Skeletal muscle cell (primary cell): ENCODE measurements at regions not wholly inside any gene's neighbourhood (a gene's known extent, or its start where the extent isn't known, plus 50 kb on each side); places are given as distances from the start of the nearest gene placed in this dataset.
"Not testable (repeated sequence)": the region's sequence is repeated elsewhere in the genome, so short reads cannot be mapped to it uniquely, and the experiment has no call there.

Experiments used
- DNase-seq: peaks from one replicate; pipeline ENCODE4 v3.0.0-alpha.2; 2010; ENCODE audit warnings: low read depth
- H3K4me3 ChIP-seq: 2 replicates; pipeline ENCODE4 v1.5.1; 2011; ENCODE audit warnings: low read depth, mild to moderate bottlenecking, control low read depth, low read length, moderate library complexity

- no peak for DNase-seq
- H3K4me3 ChIP-seq: no peak overlapping the region
These were observed 344.0 kb downstream of the HLX start for GRCh38 chr1:221223281-221223680.

- no peak for DNase-seq
- no peak overlapping the region for H3K4me3 ChIP-seq
These were observed 348.2 kb downstream of the HLX start for GRCh38 chr1:221227460-221227859.

DNA sequence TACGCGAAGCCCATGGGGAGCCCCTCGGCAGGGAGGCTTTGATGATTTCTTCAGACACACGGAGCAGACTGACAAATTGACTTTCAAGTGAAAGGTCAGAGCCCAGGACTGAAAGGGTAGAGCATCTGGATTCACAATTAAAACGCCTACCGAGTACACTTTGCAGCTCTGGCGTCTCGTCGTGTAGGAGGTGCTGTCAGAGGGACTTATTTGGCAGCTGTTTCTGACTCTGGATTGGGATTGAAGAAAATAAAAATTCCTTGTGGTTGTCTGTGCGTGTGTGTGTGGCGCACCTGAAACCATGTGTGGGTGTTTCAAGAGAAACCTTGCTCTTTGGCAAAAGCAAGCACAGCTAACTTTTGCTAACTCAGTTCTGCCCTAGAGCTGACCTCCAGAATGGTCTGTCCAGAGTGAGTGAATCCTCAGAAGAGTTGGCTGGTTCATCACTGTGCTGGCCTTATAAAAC lies 348.7 kb downstream of the HLX start:
- H3K4me3 ChIP-seq: no peak overlapping the region
- DNase-seq: no peak

DNA sequence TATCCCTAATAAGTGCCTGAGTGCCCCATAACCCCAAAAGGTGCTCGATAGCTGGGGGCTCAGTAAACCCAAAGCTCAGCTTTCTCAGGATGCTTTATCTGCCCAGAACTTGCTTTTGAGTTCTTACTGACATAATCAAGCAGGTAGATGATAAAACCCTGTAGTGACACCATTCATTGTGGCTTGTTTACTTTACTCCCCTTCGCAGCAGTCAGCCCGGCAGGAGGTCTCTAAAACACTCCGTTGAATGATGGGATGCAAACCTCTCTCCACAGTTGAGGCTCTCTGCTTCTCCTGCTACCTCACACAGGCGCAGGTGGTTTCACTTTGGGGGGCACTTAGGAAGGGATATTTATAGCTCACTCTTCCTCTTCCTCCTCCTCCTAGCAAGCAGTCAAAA lies 349.4 kb downstream of the HLX start:
- H3K4me3 ChIP-seq: no peak overlapping the region
- DNase-seq: no peak

DNA sequence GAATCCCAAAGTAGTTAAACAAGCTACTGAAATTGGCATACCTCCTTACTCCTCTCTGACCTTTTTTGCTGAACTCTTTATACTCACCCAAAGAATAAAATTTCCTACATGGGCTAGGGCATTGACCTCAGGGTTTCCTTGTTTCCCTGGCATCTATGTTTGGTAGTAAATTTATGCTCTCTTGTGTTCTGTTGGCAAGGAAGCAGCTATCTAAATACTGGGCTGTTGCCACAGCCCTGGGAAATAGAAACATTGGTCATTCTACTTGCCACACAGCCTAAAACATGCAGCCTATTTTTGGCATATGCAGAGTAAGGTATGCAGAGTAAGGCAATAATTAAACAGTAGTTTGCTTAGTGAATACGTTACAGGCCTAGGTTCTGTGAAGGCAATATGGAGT lies 351.4 kb downstream of the HLX start:
- DNase-seq: no peak
- no peak overlapping the region for H3K4me3 ChIP-seq

DNA sequence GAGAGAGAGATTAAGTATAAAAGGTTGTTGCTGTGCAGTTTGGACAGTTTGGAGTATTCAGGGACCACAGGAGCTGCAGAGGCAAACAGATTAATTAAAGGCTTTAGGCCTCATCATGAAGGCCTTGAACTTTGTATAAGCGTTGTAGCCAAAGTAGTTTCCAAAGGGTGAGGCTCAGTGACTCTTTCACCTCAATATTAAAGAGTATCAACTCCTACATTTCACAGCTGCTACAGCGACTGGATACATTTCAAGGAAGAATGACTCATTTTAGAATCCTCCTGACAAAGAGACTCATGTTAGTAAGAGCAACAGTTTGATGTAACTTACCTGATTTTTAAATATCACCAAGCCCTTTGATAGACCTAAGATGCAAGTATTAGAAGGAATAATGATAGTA lies 355.5 kb downstream of the HLX start:
- no peak for DNase-seq

GRCh38 chr1:221237587-221237986 lies 358.3 kb downstream of the HLX start:
- DNase-seq: no peak
- H3K4me3 ChIP-seq: no peak overlapping the region

More for the DNA sequence above, 355.5 kb downstream of the HLX start:
- no peak overlapping the region for H3K4me3 ChIP-seq

DNA sequence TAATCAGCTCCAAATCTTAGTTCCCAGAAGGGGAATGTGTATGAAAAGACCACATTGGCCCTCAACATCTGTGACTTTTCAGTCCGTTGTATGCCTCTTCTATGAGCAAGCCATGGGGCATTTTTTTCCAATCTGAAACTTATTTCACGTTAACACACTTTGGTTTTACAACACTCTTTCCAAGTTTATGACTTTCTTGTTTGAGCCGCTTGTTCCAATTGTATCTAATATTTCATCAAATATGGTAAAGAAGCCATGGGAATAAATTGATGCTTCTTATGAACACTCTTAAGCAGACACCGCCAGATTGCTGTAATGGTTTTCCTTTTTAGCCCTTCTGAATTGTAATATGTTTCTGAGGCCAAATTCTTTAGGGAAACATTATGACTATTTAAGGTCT lies 359.9 kb downstream of the HLX start:
- no peak for DNase-seq
- no peak overlapping the region for H3K4me3 ChIP-seq

DNA sequence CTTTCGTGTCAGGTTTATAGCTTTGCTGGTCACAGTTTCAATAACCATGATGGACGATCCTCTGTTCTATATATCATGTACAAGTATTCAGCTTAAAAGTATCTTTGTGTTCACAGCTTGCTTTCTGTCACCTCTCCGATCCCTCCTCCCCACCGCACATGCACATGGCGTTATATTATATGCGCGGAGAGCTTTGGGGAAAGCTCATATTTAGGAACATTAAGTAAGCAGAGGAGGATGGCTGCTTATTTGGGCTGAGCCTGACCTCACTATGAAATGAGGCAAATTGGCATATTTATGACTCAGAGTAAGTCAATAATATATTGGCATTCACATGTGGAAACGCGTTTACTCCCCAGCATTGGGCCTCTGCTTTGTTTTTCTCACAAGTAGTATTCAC lies 360.5 kb downstream of the HLX start:
- DNase-seq: no peak

GRCh38 chr1:221240690-221241089 lies 361.4 kb downstream of the HLX start:
- DNase-seq: no peak
- no peak overlapping the region for H3K4me3 ChIP-seq

More for the DNA sequence above, 360.5 kb downstream of the HLX start:
- no peak overlapping the region for H3K4me3 ChIP-seq

- no peak for DNase-seq
- H3K4me3 ChIP-seq: no peak overlapping the region
These were observed 361.9 kb downstream of the HLX start for GRCh38 chr1:221241157-221241556.

- DNase-seq: no peak
- no peak overlapping the region for H3K4me3 ChIP-seq
These were observed 362.3 kb downstream of the HLX start for GRCh38 chr1:221241592-221241991.

DNA sequence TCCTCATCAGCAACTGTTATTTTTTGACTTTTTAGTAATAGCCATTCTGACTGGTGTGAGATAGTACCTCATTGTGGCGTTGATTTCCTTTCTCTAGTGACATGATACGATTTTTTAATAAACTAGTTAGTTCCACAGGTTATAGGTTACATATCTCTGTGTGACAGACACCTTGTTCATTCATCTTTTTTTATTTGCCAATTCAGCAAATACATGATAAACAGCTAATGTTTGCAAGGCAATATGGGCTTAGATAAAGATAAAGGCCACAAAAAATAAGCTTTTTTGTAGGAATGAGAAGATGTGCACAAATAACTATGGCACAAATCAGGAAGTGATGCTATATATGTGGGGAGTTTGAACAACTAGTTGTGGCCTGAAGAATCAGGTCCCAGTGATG lies 366.8 kb downstream of the HLX start:
- no peak for DNase-seq
- H3K4me3 ChIP-seq: no peak overlapping the region

GRCh38 chr1:221246628-221247415 lies 367.6 kb downstream of the HLX start:
- H3K4me3 ChIP-seq: no peak overlapping the region
- DNase-seq: no peak

GRCh38 chr1:221251580-221251979 lies 372.3 kb downstream of the HLX start:
- DNase-seq: no peak
- no peak overlapping the region for H3K4me3 ChIP-seq

DNA sequence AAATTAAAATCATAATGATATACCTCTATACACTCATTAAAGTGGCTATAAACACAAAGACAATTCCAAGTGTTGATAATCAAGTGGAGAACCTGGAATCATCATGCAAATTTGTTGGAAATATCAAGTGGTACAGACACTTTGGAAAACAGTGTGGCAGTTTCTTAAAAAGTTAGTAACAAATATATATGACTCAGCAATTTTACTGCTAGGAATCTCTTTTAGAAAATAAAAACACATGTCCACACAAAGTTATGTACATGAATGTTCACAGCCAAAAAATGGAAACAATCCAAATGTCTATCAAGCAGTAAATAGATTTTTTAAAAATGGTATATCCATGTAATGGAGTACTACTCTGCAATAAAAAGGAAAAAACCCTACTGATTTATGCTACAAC lies 375.6 kb downstream of the HLX start:
- no peak for DNase-seq
- H3K4me3 ChIP-seq: no peak overlapping the region

DNA sequence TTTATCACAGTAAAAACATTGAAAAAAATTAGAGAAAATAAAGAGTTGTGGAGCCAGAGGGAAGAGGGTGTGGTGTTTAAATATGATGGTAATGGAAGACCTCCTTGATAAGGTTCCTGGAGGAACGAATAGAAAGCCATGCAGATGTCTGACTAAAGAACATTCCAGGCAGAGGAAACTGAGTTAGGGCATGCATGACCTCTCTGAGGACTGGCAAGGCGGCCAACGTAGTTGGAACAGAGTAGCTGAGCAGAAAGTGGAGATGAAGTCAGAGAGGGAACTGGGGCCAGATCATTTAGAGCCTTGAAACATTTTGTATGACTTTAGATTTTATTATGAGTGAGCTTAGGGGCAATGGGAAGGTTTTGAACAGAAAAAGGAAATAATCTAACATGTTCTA lies 377.5 kb downstream of the HLX start:
- no peak for DNase-seq

DNA sequence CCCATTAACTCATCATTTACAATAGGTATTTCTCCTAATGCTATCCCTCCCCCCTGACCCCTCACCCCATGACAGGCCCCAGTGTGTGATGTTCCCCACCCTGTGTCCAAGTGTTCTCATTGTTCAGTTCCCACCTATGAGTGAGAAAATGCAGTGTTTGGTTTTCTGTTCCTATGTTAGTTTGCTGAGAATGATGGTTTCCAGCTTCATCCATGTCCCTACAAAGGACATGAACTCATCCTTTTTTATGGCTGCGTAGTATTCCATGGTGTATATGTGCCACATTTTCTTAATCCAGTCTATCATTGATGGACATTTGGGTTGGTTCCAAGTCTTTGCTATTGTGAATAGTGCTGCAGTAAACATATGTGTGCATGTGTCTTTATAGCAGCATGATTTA lies 378.3 kb downstream of the HLX start:
- DNase-seq, H3K4me3 ChIP-seq: not testable (repeated sequence)

More for the DNA sequence above, 377.5 kb downstream of the HLX start:
- H3K4me3 ChIP-seq: no peak overlapping the region

DNA sequence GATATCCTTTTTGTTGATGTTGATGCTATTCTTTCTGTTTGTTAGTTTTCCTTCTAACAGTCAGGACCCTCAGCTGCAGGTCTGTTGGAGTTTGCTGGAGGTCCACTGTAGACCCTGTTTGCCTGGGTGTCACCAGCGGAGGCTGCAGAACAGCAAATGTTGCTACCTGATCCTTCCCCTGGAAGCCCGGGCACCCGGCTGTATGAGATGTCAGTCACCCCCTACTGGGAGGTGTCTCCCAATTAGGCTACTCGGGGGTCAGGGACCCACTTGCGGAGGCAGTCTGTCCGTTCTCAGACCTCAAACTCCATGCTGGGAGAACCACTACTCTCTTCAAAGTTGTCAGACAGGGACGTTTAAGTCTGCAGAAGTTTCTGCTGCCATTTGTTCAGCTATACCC lies 383.4 kb downstream of the HLX start:
- not testable (repeated sequence) for H3K4me3 ChIP-seq, DNase-seq

GRCh38 chr1:221263831-221264767 lies 384.9 kb downstream of the HLX start:
- DNase-seq: peak; percentile 68
- H3K4me3 ChIP-seq: no peak overlapping the region
